DND-41 (cell line): ENCODE measurements at regions not wholly inside any gene's neighbourhood (a gene's known extent, or its start where the extent isn't known, plus 50 kb on each side); places are given as distances from the start of the nearest gene placed in this dataset.

Experiments used
- ATAC-seq: fragments of 200-7000 bp; cut with Tn5 transposase; 3 replicates; pipeline ENCODE4 v1.9.1; 2021; ENCODE audit warnings: low read depth; ENCODE audit not compliant: insufficient read depth
- DNase-seq: peaks from one replicate; pipeline ENCODE4 v3.0.0-alpha.2; 2020
- H2AFZ ChIP-seq: 2 replicates; pipeline ENCODE4 v1.6.0; 2012; ENCODE audit warnings: low read depth, low read length
- H3K27ac ChIP-seq: 2 replicates; pipeline ENCODE4 v1.5.1; 2012; ENCODE audit warnings: low read length, inconsistent platforms
- H3K27me3 ChIP-seq: fragments of 200-600 bp; sonication (generic); 2 replicates; pipeline ENCODE4 v1.6.0; 2012; ENCODE audit warnings: low read length, mild to moderate bottlenecking, inconsistent platforms; ENCODE audit not compliant: insufficient read depth, poor library complexity
- H3K36me3 ChIP-seq: 2 replicates; pipeline ENCODE4 v1.5.1; 2012; ENCODE audit warnings: low read length, inconsistent platforms; ENCODE audit not compliant: insufficient read depth
- H3K4me1 ChIP-seq: 2 replicates; pipeline ENCODE4 v1.5.1; 2012; ENCODE audit warnings: mild to moderate bottlenecking, low read length; ENCODE audit not compliant: insufficient read depth
- H3K4me2 ChIP-seq: 2 replicates; pipeline ENCODE4 v1.6.0; 2012; ENCODE audit warnings: mild to moderate bottlenecking, moderate library complexity, low read length, inconsistent platforms; ENCODE audit not compliant: insufficient read depth
- H3K4me3 ChIP-seq, 2 experiments: fragments of 200-600 bp in 1 of 2; shearing (Covaris generic) in 1 of 2; 2 replicates each; pipeline ENCODE4 v1.5.1; 2012 to 2016; ENCODE audit warnings: inconsistent platforms in 2 of 2, low read length in 2 of 2, mild to moderate bottlenecking in 2 of 2, low read depth in 1 of 2, moderate library complexity in 1 of 2
- H3K79me2 ChIP-seq: 2 replicates; pipeline ENCODE4 v1.6.0; 2012; ENCODE audit warnings: low read length, inconsistent platforms; ENCODE audit not compliant: insufficient read depth
- H3K9ac ChIP-seq: 2 replicates; pipeline ENCODE4 v1.6.0; 2012; ENCODE audit warnings: low read depth, mild to moderate bottlenecking, inconsistent platforms, low read length, moderate library complexity
- H3K9me3 ChIP-seq: 2 replicates; pipeline ENCODE4 v1.5.1; 2012; ENCODE audit warnings: low read length, moderate library complexity, mild to moderate bottlenecking, inconsistent platforms; ENCODE audit not compliant: insufficient read depth, severe bottlenecking
- H4K20me1 ChIP-seq: 2 replicates; pipeline ENCODE4 v1.6.0; 2012; ENCODE audit warnings: low read length; ENCODE audit not compliant: insufficient read depth
- EZH2 ChIP-seq: IDR thresholded peaks from 3 replicates; pipeline ENCODE4 v1.6.1; 2012; ENCODE audit warnings: borderline replicate concordance, low read depth, mild to moderate bottlenecking, moderate library complexity, low read length, inconsistent platforms; ENCODE audit not compliant: severe bottlenecking
- TF ChIP-seq, protein P1 (sequence below): IDR thresholded peaks from 2 replicates; pipeline ENCODE4 v1.5.1; 2012; ENCODE audit warnings: borderline replicate concordance, low read length, moderate library complexity, mild to moderate bottlenecking; ENCODE audit not compliant: poor library complexity, severe bottlenecking; ENCODE audit errors: extremely low read depth

DNA sequence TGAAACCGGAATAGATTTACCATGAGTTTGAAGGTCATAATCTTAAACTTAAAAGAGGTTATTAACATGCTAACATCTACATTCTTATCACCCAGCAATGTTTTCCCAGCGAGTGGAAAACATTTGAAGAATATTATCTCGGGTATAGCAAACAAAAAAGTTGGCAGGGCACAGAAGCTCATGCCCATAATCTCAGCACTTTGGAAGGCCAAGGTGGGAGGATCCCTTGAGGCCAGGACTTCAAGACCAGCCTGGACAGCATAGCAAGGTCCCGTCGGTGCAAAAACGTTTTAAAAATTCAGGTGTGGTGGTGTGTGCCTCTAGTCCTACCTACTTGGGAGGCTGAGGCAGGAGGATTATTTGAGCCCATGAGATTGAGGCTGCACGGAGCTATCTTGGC lies 213.5 kb downstream of the MANEA start:
- H3K36me3 ChIP-seq, result no peaks in the 10 kb centered on the region
- TF ChIP-seq EZH2, result no peak
- TF ChIP-seq, protein P1, sequence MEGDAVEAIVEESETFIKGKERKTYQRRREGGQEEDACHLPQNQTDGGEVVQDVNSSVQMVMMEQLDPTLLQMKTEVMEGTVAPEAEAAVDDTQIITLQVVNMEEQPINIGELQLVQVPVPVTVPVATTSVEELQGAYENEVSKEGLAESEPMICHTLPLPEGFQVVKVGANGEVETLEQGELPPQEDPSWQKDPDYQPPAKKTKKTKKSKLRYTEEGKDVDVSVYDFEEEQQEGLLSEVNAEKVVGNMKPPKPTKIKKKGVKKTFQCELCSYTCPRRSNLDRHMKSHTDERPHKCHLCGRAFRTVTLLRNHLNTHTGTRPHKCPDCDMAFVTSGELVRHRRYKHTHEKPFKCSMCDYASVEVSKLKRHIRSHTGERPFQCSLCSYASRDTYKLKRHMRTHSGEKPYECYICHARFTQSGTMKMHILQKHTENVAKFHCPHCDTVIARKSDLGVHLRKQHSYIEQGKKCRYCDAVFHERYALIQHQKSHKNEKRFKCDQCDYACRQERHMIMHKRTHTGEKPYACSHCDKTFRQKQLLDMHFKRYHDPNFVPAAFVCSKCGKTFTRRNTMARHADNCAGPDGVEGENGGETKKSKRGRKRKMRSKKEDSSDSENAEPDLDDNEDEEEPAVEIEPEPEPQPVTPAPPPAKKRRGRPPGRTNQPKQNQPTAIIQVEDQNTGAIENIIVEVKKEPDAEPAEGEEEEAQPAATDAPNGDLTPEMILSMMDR, result no peak
- H2AFZ ChIP-seq, result no peak overlapping the region
- no peak for ATAC-seq
- no peaks in the 10 kb centered on the region for H3K79me2 ChIP-seq
- no peaks in the 10 kb centered on the region for H3K27me3 ChIP-seq
- H3K4me3 ChIP-seq, result no peak overlapping the region
- no peaks in the 10 kb centered on the region for H3K9me3 ChIP-seq
- DNase-seq, result no peak
- H3K9ac ChIP-seq, result no peak overlapping the region
- H3K4me2 ChIP-seq, result no peak overlapping the region
- H3K4me1 ChIP-seq, result peaks cover 8% of the 10 kb centered on the region; the same call in 1 of the 2 replicates
- H4K20me1 ChIP-seq, result no peaks in the 10 kb centered on the region
- H3K27ac ChIP-seq, result no peak overlapping the region

DNA sequence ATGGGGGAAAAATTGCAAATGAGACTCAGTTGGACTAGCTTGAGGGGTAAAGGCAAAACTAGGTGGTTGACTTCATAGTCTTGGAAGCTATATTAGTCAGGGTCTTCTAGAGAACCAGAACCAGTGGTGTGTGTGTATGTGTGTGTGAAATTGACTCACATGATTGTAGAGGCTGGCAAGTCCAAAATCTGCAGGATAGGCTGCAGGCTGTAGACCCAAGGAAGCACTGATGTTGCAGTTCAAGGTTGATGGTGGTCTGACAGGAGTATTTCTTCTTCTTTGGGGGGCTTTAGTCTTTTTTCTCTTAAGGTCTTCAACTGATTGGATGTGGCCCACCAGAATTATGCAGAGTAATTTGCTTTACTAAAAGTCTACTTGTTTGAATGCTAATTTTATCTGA lies 217.4 kb downstream of the MANEA start:
- Histone ChIP-seq H3K79me2 (no peaks in the 10 kb centered on the region), H2AFZ (no peak overlapping the region), H3K4me3 (no peak overlapping the region), H4K20me1 (no peaks in the 10 kb centered on the region), H3K27ac (no peak overlapping the region), H3K27me3 (no peaks in the 10 kb centered on the region), H3K36me3 (no peaks in the 10 kb centered on the region), H3K9ac (no peak overlapping the region), H3K4me1 (no peaks in the 10 kb centered on the region), H3K4me2 (no peak overlapping the region), H3K9me3 (no peaks in the 10 kb centered on the region)
- ATAC-seq, result no peak
- DNase-seq, result no peak
- no peak for TF ChIP-seq EZH2
- TF ChIP-seq, protein P1, result no peak

DNA sequence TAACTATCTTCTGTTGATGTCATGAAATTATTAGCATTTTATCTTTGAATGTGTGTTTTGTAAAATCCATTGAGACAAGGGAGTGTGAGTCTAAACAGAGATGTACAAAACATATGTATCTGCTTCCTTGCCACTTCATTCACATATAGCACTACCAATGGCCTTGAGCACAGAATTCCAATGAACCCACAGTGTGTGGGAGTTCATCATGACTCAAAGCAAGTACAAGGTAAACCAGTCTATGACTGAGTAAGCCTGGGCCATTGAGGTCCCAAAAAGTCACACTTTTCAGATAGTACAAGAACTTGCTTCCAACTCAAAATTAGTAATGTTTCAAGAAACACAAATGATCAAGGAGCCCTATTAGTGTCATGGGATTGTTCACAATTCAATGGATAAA lies 218.6 kb downstream of the MANEA start:
- Histone ChIP-seq H3K27me3 (no peaks in the 10 kb centered on the region), H3K4me2 (no peak overlapping the region), H3K4me1 (no peaks in the 10 kb centered on the region), H4K20me1 (no peaks in the 10 kb centered on the region), H2AFZ (no peak overlapping the region), H3K9me3 (no peaks in the 10 kb centered on the region), H3K4me3 (no peak overlapping the region), H3K79me2 (no peaks in the 10 kb centered on the region), H3K27ac (no peak overlapping the region), H3K36me3 (no peaks in the 10 kb centered on the region), H3K9ac (no peak overlapping the region)
- no peak for TF ChIP-seq EZH2
- TF ChIP-seq, protein P1, result no peak
- ATAC-seq, result no peak
- DNase-seq, result no peak

DNA sequence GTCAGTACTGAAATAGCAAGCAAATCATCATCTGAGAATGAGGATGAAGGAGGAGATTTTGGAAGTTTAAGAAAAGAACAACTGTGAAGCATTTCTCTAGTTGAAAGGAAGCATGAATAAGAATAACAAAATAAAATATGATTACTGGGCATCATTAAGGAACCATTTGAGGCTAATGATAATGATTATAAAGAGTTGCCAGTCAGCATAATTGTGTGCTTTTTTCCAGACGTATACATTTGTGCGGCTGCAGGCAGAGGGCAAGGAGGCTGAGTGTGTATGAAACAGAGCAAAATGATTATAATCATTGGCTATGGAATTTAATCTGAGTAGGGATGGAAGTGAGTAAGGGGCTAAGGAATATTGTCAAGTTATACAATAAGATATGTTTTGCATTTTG lies 218.7 kb upstream of the FUT9 start:
- Histone ChIP-seq H2AFZ (no peak overlapping the region), H3K9me3 (no peaks in the 10 kb centered on the region), H3K79me2 (no peaks in the 10 kb centered on the region), H3K4me3 (no peak overlapping the region), H3K4me1 (no peaks in the 10 kb centered on the region), H3K27ac (no peak overlapping the region), H3K36me3 (no peaks in the 10 kb centered on the region), H3K27me3 (no peaks in the 10 kb centered on the region), H4K20me1 (no peaks in the 10 kb centered on the region), H3K9ac (no peak overlapping the region), H3K4me2 (no peak overlapping the region)
- TF ChIP-seq, protein P1, result no peak
- TF ChIP-seq EZH2, result no peak
- ATAC-seq (no peak), DNase-seq (no peak)
